GM10266 (cell line): ENCODE measurements at regions not wholly inside any gene's neighbourhood (a gene's known extent, or its start where the extent isn't known, plus 50 kb on each side); places are given as distances from the start of the nearest gene placed in this dataset.

Experiments used
- DNase-seq: peaks from one replicate; pipeline ENCODE4 v3.0.0; 2012; ENCODE audit errors: extremely low spot score
- TF ChIP-seq, protein P1 (sequence below): IDR thresholded peaks from 2 replicates; pipeline ENCODE4 v1.5.1; 2012; ENCODE audit warnings: mild to moderate bottlenecking, low read depth; ENCODE audit not compliant: control insufficient read depth, insufficient read depth; ENCODE audit errors: missing control alignments

GRCh38 chr22:17283423-17283822 is 64.2 kb upstream of the ADA2 start:
- TF ChIP-seq, protein P1, sequence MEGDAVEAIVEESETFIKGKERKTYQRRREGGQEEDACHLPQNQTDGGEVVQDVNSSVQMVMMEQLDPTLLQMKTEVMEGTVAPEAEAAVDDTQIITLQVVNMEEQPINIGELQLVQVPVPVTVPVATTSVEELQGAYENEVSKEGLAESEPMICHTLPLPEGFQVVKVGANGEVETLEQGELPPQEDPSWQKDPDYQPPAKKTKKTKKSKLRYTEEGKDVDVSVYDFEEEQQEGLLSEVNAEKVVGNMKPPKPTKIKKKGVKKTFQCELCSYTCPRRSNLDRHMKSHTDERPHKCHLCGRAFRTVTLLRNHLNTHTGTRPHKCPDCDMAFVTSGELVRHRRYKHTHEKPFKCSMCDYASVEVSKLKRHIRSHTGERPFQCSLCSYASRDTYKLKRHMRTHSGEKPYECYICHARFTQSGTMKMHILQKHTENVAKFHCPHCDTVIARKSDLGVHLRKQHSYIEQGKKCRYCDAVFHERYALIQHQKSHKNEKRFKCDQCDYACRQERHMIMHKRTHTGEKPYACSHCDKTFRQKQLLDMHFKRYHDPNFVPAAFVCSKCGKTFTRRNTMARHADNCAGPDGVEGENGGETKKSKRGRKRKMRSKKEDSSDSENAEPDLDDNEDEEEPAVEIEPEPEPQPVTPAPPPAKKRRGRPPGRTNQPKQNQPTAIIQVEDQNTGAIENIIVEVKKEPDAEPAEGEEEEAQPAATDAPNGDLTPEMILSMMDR, result no peak
- DNase-seq, result no peak

- TF ChIP-seq, protein P1, result no peak
- no peak for DNase-seq
Measured at GRCh38 chr22:17281440-17281841, 62.2 kb upstream of the ADA2 start.

DNA sequence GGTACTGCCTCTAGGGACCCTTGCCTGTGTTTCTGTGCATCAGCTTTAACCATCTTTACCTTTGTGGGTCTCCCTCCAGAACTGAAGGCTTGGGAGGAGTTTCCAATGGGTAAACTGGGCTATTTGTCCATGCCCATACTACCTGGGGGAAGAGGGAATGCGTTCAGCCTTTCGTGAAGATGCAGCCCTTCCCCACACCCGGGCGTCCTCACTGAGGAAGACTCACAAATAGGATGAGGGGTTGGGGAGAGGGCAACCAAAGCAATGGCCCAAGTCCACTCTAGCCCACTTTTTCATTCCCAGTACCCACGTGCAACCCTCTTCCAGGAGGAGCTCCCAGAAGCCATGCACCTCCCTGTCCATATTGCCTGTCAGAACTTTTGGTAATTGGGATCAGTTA is 61.8 kb upstream of the ADA2 start:
- no peak for DNase-seq
- TF ChIP-seq, protein P1, result no peak

- TF ChIP-seq, protein P1, result no peak
- DNase-seq, result no peak
Measured at GRCh38 chr22:17272511-17272991, 53.3 kb upstream of the ADA2 start.

DNA sequence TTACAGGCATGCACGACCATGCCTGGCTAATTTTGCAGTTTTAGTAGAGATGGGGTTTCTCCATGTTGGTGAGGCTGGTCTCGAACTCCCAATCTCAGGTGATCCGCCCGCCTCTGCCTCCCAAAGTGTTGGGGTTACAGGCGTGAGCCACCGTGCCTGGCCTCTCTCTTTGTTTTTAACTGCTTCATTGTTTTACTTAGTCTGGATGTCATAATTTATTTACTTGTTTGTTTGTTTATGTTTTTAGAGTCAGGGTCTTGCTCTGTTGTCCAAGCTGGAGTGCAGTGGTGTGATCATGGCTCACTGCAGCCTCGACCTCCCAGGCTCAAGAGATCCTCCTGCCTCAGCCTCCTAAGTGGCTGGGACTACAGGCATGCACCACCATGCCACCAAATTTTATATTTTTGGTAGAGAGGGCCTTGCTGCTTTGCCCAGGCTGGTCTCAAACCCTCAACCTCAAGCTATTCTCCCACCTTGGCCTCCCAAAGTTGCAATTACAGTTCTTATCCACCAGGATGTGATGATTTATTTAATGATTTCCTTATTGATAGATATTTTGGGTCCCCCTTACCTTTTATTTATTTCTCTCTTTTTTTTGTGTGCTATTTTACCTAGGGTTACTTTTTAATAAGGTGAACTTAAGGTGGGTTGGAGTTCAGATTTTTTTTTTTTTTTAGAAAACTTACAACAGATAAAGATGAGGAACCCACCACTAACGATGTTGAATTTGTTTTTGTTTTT is 52.6 kb upstream of the ADA2 start:
- DNase-seq, result no peak
- TF ChIP-seq, protein P1, result no peak

GRCh38 chr22:17269607-17270261 is 50.5 kb upstream of the ADA2 start:
- no peak for DNase-seq
- TF ChIP-seq, protein P1, result no peak

GRCh38 chr22:17269224-17269606 is 50.0 kb upstream of the ADA2 start:
- TF ChIP-seq, protein P1, result no peak
- no peak for DNase-seq
